ENCODE measurements at regions not wholly inside any gene's neighbourhood (a gene's known extent, or its start where the extent isn't known, plus 50 kb on each side); places are given as distances from the start of the nearest gene placed in this dataset.
"Not testable (repeated sequence)": the region's sequence is repeated elsewhere in the genome, so short reads cannot be mapped to it uniquely, and the experiment has no call there.

DNA sequence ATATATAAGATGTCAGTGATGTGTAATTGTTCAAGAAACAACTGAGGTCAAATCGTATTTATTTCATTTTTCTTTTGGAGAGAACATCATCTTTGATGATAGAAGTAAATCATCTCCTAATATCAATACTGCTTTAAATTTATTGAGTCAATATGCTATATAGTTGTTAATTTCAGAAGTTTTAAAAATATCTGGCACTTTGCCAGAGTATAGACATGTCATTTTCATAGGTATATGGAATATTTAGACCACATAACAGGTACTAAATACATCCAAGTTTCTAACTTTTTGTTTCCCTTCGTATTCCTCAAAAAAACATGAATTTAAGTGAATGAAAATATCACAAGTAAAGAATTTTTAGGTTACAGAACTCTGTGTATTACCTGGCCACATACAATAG, 577.8 kb downstream of the ARL4A start:
- Histone ChIP-seq H3K27ac (ENCODE audit: low read depth, low read length) (no peak overlapping the region), H3K79me2 (ENCODE audit: insufficient read depth, low read length) (no peaks in the 10 kb centered on the region), H3F3A (ENCODE audit: insufficient read depth) (no peaks in the 10 kb centered on the region), H3K9ac (ENCODE audit: low read length) (no peak overlapping the region), H3K4me3 (ENCODE audit: insufficient read depth, low read length, poor library complexity, severe bottlenecking) (no peak overlapping the region), H4K20me1 (ENCODE audit: low read depth, low read length) (no peaks in the 10 kb centered on the region), H3K27me3 (ENCODE audit: low read length) (no peaks in the 10 kb centered on the region), H3K9me2 (replicated peaks; ENCODE audit: insufficient read depth, low read length) (no peaks in the 10 kb centered on the region), H2AFZ (ENCODE audit: low read depth, low read length, severe bottlenecking) (no peak overlapping the region), H3K9me3 (ENCODE audit: insufficient read depth, low read length) (no peaks in the 10 kb centered on the region), H3K36me3 (ENCODE audit: low read length) (no peaks in the 10 kb centered on the region), H3K4me2 (ENCODE audit: low read depth, low read length, poor library complexity, severe bottlenecking) (no peak overlapping the region)
- TF ChIP-seq, protein P1, sequence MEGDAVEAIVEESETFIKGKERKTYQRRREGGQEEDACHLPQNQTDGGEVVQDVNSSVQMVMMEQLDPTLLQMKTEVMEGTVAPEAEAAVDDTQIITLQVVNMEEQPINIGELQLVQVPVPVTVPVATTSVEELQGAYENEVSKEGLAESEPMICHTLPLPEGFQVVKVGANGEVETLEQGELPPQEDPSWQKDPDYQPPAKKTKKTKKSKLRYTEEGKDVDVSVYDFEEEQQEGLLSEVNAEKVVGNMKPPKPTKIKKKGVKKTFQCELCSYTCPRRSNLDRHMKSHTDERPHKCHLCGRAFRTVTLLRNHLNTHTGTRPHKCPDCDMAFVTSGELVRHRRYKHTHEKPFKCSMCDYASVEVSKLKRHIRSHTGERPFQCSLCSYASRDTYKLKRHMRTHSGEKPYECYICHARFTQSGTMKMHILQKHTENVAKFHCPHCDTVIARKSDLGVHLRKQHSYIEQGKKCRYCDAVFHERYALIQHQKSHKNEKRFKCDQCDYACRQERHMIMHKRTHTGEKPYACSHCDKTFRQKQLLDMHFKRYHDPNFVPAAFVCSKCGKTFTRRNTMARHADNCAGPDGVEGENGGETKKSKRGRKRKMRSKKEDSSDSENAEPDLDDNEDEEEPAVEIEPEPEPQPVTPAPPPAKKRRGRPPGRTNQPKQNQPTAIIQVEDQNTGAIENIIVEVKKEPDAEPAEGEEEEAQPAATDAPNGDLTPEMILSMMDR (IDR thresholded peaks at IDR 0.05; ENCODE audit: insufficient read depth, low read length, poor library complexity, severe bottlenecking): no peak
- TF ChIP-seq EZH2phosphoT487 (conservative IDR thresholded peaks at IDR 0.05; ENCODE audit: low read length): no peak

DNA sequence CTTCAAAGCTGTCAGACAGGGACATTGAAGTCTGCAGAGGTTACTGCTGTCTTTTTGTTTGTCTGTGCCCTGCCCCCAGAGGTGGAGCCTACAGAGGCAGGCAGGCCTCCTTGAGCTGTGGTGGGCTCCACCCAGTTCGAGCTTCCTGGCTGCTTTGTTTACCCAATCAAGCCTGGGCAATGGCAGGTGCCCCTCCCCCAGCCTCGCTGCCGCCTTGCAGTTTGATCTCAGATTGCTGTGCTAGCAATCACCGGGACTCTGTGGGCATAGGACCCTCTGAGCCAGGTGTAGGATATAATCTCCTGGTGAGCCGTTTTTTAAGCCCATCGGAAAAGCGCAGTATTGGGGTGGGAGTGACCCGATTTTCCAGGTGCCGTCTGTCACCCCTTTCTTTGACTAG, 586.8 kb downstream of the ARL4A start:
- not testable (repeated sequence) for H3K4me2 ChIP-seq (ENCODE audit: low read depth, low read length, poor library complexity, severe bottlenecking); H2AFZ ChIP-seq (ENCODE audit: low read depth, low read length, severe bottlenecking); H3K9me3 ChIP-seq (ENCODE audit: insufficient read depth, low read length); H3K4me3 ChIP-seq (ENCODE audit: insufficient read depth, low read length, poor library complexity, severe bottlenecking); H3K27me3 ChIP-seq (ENCODE audit: low read length); H3K9ac ChIP-seq (ENCODE audit: low read length); H3F3A ChIP-seq (ENCODE audit: insufficient read depth); H3K27ac ChIP-seq (ENCODE audit: low read depth, low read length); H3K79me2 ChIP-seq (ENCODE audit: insufficient read depth, low read length); H3K36me3 ChIP-seq (ENCODE audit: low read length); H3K9me2 ChIP-seq (replicated peaks; ENCODE audit: insufficient read depth, low read length); H4K20me1 ChIP-seq (ENCODE audit: low read depth, low read length)

DNA sequence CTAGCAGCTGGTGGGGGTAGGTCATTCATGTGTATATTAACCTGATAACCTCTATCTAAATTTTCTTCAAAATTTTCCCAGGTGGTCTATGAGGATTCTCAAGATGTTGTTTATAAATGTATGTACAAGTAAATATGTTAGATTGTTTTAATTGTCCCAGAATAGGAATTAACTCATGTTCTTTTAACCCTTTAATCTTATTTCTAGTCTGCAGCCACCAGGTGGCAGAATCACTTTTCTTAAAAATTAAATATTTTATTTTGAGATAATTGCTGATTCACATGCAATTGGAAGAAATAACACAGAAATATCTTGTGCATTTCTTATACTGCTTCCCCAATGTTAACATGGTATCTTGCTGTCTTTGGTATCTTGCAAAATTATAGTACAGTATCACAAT, 589.5 kb downstream of the ARL4A start:
- no peaks in the 10 kb centered on the region for H3K9me2 ChIP-seq (replicated peaks; ENCODE audit: insufficient read depth, low read length)
- no peak overlapping the region for H3K27ac ChIP-seq (ENCODE audit: low read depth, low read length)
- no peak overlapping the region for H2AFZ ChIP-seq (ENCODE audit: low read depth, low read length, severe bottlenecking)
- no peaks in the 10 kb centered on the region for H3K79me2 ChIP-seq (ENCODE audit: insufficient read depth, low read length)
- no peaks in the 10 kb centered on the region for H3K9me3 ChIP-seq (ENCODE audit: insufficient read depth, low read length)
- no peak overlapping the region for H3K9ac ChIP-seq (ENCODE audit: low read length)
- no peak overlapping the region for H3K4me3 ChIP-seq (ENCODE audit: insufficient read depth, low read length, poor library complexity, severe bottlenecking)
- H3K4me2 ChIP-seq (ENCODE audit: low read depth, low read length, poor library complexity, severe bottlenecking): no peak overlapping the region
- no peaks in the 10 kb centered on the region for H3K27me3 ChIP-seq (ENCODE audit: low read length)
- no peaks in the 10 kb centered on the region for H3F3A ChIP-seq (ENCODE audit: insufficient read depth)
- no peaks in the 10 kb centered on the region for H4K20me1 ChIP-seq (ENCODE audit: low read depth, low read length)
- no peaks in the 10 kb centered on the region for H3K36me3 ChIP-seq (ENCODE audit: low read length)
- no peak for TF ChIP-seq EZH2phosphoT487 (conservative IDR thresholded peaks at IDR 0.05; ENCODE audit: low read length)
- TF ChIP-seq, protein P1 (IDR thresholded peaks at IDR 0.05; ENCODE audit: insufficient read depth, low read length, poor library complexity, severe bottlenecking): peak; percentile 74

DNA sequence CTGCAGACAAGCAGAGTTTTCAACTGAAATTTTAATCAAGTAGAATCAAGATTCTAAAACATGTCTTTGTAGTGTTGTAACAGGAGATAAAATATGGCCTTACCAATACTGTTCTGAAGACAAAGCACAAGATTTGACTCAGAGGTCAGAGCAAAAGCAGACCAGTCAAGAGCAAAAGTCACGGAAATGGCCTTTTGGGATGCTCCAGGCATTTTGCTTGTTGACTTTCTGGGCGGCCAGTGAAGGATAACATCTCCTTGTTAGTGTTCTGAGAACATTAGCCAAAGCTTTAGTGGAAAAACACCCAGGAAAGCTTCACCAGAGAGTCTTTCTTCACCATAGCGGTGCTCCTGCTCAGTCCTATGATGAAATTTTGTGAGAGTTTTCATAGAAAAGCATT, 590.6 kb downstream of the ARL4A start:
- H3K9me2 ChIP-seq (replicated peaks; ENCODE audit: insufficient read depth, low read length): no peaks in the 10 kb centered on the region
- H3K4me2 ChIP-seq (ENCODE audit: low read depth, low read length, poor library complexity, severe bottlenecking): no peak overlapping the region
- H3K4me3 ChIP-seq (ENCODE audit: insufficient read depth, low read length, poor library complexity, severe bottlenecking): no peak overlapping the region
- no peaks in the 10 kb centered on the region for H3K36me3 ChIP-seq (ENCODE audit: low read length)
- H3K27me3 ChIP-seq (ENCODE audit: low read length): no peaks in the 10 kb centered on the region
- H3K9ac ChIP-seq (ENCODE audit: low read length): no peak overlapping the region
- H4K20me1 ChIP-seq (ENCODE audit: low read depth, low read length): no peaks in the 10 kb centered on the region
- no peaks in the 10 kb centered on the region for H3K9me3 ChIP-seq (ENCODE audit: insufficient read depth, low read length)
- peak overlapping the region; percentile 28 for H2AFZ ChIP-seq (ENCODE audit: low read depth, low read length, severe bottlenecking)
- H3K27ac ChIP-seq (ENCODE audit: low read depth, low read length): no peak overlapping the region
- no peak for TF ChIP-seq EZH2phosphoT487 (conservative IDR thresholded peaks at IDR 0.05; ENCODE audit: low read length)
- TF ChIP-seq, protein P1 (IDR thresholded peaks at IDR 0.05; ENCODE audit: insufficient read depth, low read length, poor library complexity, severe bottlenecking): no peak
- no peaks in the 10 kb centered on the region for H3K79me2 ChIP-seq (ENCODE audit: insufficient read depth, low read length)
- H3F3A ChIP-seq (ENCODE audit: insufficient read depth): no peaks in the 10 kb centered on the region

Data from SU-DHL-6 (cell line).